Thoracic aorta (tissue), 2 donors: ENCODE measurements at regions not wholly inside any gene's neighbourhood (a gene's known extent, or its start where the extent isn't known, plus 50 kb on each side); places are given as distances from the start of the nearest gene placed in this dataset.

Source experiments
- ATAC-seq: fragments of 150-250 bp; one replicate; pipeline ENCODE4 v1.8.0; 2017; ENCODE audit warnings: low read depth; ENCODE audit not compliant: insufficient number of reproducible peaks, low FRiP score
- DNase-seq: peaks from one replicate; pipeline ENCODE4 v3.0.0-alpha.2; 2020; ENCODE audit warnings: low spot score
- H3K27ac ChIP-seq, 2 donors: fragments of 200-600 bp; sonication (generic); 1 replicate in 1 of 2; 2 replicates in 1 of 2; pipeline ENCODE4 v1.5.1; 2016; ENCODE audit warnings: mild to moderate bottlenecking in 2 of 2, moderate library complexity in 2 of 2
- H3K27me3 ChIP-seq: fragments of 200-600 bp; sonication (generic); replicated peaks from 2 replicates; pipeline ENCODE4 v1.6.0; 2016; ENCODE audit warnings: mild to moderate bottlenecking; ENCODE audit not compliant: insufficient read depth
- H3K36me3 ChIP-seq: fragments of 200-600 bp; sonication (generic); one replicate; pipeline ENCODE4 v1.5.1; 2016
- H3K4me1 ChIP-seq, 2 donors: fragments of 200-600 bp; sonication (generic); 1 replicate in 1 of 2; 2 replicates in 1 of 2; pipeline versions ENCODE4 v1.5.1 to v1.6.0; 2016; ENCODE audit warnings: low read depth in 2 of 2, mild to moderate bottlenecking in 1 of 2; ENCODE audit not compliant: control insufficient read depth in 1 of 2
- H3K4me3 ChIP-seq: fragments of 200-600 bp; sonication (generic); 2 replicates; pipeline ENCODE4 v1.5.1; 2016; ENCODE audit warnings: mild to moderate bottlenecking
- H3K9me3 ChIP-seq: fragments of 200-600 bp; sonication (generic); 2 replicates; pipeline ENCODE4 v1.5.1; 2016
- TF ChIP-seq, protein P1 (sequence below): fragments of 200-600 bp; sonication (generic); IDR thresholded peaks from one replicate; pipeline ENCODE4 v1.5.1; 2019; ENCODE audit warnings: antibody characterized with exemption

DNA sequence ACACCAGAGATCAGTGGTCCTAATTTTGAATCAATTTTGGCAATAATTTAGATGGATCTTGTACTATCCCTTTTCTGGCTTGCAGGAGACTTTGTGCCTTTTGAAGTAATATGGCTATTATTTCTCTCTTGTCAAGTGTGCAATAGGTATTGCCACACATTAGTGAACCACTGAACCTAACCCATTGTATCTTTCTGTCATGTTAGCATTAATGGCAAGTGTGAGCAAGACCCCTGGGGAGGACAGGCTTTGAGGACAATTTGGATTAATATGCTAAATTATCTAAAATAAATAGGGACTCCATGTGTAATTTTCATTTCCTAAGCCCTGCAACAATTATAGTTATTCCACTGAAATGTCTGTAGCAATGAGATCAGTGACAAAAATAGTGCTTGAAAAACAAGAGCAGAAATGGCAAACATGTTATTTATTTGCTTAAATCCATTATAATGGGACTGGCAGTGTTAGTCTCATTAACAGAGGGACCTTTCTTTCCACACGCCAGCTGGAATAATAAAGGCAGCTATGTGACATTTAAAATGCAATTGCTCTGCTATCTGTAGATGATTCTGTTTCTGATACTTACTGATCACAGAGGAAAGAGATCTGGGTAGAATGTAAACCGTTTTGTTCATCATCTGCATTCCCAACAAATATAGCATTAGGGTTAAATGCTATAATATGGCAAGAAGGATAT lies 753.3 kb upstream of the ZNF608 start:
- no peak overlapping the region for H3K27ac ChIP-seq
- TF ChIP-seq, protein P1, sequence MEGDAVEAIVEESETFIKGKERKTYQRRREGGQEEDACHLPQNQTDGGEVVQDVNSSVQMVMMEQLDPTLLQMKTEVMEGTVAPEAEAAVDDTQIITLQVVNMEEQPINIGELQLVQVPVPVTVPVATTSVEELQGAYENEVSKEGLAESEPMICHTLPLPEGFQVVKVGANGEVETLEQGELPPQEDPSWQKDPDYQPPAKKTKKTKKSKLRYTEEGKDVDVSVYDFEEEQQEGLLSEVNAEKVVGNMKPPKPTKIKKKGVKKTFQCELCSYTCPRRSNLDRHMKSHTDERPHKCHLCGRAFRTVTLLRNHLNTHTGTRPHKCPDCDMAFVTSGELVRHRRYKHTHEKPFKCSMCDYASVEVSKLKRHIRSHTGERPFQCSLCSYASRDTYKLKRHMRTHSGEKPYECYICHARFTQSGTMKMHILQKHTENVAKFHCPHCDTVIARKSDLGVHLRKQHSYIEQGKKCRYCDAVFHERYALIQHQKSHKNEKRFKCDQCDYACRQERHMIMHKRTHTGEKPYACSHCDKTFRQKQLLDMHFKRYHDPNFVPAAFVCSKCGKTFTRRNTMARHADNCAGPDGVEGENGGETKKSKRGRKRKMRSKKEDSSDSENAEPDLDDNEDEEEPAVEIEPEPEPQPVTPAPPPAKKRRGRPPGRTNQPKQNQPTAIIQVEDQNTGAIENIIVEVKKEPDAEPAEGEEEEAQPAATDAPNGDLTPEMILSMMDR: no peak
- no peak overlapping the region for H3K4me3 ChIP-seq
- ATAC-seq: no peak
- no peaks in the 10 kb centered on the region for H3K36me3 ChIP-seq
- no peaks in the 10 kb centered on the region for H3K4me1 ChIP-seq
- no peaks in the 10 kb centered on the region for H3K9me3 ChIP-seq
- no peak for DNase-seq
- H3K27me3 ChIP-seq: no peaks in the 10 kb centered on the region

DNA sequence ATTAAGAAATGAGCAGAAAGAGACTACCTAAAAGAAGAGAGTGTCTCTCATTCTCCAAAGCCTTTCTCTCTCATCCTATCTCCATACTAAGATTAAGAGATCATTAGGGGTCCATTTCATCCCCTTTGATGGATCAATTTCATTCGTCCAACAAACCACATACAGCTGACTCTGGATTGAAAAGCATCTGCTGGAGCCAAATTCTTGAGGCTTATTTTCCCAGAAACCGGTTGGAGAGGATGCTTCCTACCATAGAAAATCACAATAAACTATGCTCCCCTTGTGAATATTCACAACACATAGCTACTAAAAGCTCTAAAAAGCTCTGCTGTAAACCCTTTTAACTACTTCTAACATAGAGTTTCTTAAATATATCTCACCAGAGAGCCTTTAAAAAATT lies 755.0 kb upstream of the ZNF608 start:
- H3K36me3 ChIP-seq: no peaks in the 10 kb centered on the region
- TF ChIP-seq, protein P1: no peak
- no peak for ATAC-seq

DNA sequence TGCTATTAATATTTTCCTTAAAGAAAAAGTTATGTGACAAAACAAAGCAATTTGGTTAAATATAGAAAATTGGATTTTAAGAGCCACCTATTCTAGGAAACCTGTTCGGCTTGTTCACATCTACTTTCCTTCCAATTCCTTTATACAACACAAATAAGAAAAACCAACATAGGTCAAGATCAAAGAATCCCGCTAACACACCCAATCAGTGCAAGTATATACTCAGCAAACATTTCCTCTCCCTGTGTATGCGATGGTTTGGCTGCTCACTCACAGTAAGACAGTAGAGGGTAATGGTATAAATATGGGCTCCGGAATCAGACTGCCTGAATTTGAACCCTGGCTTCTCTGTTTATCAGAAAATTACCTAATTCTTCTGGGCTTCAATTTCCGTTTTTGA lies 757.5 kb upstream of the ZNF608 start:
- H3K9me3 ChIP-seq: no peaks in the 10 kb centered on the region
- no peak for ATAC-seq
- H3K4me3 ChIP-seq: no peak overlapping the region
- TF ChIP-seq, protein P1: no peak
- no peak for DNase-seq
- no peaks in the 10 kb centered on the region for H3K36me3 ChIP-seq
- H3K27ac ChIP-seq: no peak overlapping the region
- no peaks in the 10 kb centered on the region for H3K4me1 ChIP-seq
- H3K27me3 ChIP-seq: no peaks in the 10 kb centered on the region

More for the DNA sequence above, 755.0 kb upstream of the ZNF608 start:
- no peak for DNase-seq
- no peaks in the 10 kb centered on the region for H3K9me3 ChIP-seq
- H3K4me1 ChIP-seq: no peaks in the 10 kb centered on the region
- H3K27ac ChIP-seq: no peak overlapping the region
- no peak overlapping the region for H3K4me3 ChIP-seq
- no peaks in the 10 kb centered on the region for H3K27me3 ChIP-seq

DNA sequence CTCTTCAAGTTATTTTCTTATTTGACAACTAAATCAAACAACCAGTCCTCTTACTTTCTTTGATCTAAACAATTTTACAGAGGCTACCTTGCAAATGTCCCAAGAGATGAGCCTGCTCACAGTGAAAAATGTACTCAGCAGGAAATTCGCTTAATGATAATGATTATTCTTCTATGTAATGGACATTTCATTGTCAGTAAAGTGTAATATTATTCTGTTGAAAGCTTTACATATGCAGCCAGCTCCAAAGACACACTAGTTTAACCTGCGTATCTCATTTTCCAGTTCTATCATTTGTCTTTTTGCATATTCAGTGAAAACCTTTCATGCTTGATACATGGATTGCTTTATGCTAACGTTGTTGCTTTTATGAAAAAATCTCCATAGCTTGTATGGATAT lies 758.7 kb upstream of the ZNF608 start:
- Histone ChIP-seq H3K4me1 (no peaks in the 10 kb centered on the region), H3K27me3 (no peaks in the 10 kb centered on the region), H3K4me3 (no peak overlapping the region), H3K27ac (no peak overlapping the region), H3K36me3 (no peaks in the 10 kb centered on the region), H3K9me3 (no peaks in the 10 kb centered on the region)
- TF ChIP-seq, protein P1: no peak
- DNase-seq (no peak), ATAC-seq (no peak)

DNA sequence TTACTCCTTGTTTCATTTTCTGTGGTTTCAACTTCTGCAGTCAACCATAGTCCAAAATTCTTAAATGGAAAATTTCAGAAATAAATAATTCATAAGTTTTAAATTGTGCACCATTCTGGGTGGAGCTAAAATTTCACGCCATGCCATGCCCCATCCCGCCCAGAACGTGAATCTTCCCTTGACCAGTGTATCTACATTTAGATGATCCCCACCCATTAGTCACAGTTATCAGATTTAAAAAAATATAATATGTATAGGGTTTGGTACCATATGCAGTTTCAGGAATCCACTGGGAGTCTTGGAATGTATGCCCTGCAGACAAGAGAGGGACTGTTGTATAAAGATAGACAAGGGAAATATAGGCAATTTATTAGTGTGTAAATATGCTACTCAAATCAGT lies 759.7 kb upstream of the ZNF608 start:
- ATAC-seq: no peak
- Histone ChIP-seq H3K27me3 (no peaks in the 10 kb centered on the region), H3K4me3 (no peak overlapping the region), H3K36me3 (no peaks in the 10 kb centered on the region), H3K4me1 (no peaks in the 10 kb centered on the region), H3K9me3 (no peaks in the 10 kb centered on the region), H3K27ac (no peak overlapping the region)
- TF ChIP-seq, protein P1: no peak
- no peak for DNase-seq
